ENCODE measurements at regions not wholly inside any gene's neighbourhood (a gene's known extent, or its start where the extent isn't known, plus 50 kb on each side); places are given as distances from the start of the nearest gene placed in this dataset.

- TF ChIP-seq, protein P1, sequence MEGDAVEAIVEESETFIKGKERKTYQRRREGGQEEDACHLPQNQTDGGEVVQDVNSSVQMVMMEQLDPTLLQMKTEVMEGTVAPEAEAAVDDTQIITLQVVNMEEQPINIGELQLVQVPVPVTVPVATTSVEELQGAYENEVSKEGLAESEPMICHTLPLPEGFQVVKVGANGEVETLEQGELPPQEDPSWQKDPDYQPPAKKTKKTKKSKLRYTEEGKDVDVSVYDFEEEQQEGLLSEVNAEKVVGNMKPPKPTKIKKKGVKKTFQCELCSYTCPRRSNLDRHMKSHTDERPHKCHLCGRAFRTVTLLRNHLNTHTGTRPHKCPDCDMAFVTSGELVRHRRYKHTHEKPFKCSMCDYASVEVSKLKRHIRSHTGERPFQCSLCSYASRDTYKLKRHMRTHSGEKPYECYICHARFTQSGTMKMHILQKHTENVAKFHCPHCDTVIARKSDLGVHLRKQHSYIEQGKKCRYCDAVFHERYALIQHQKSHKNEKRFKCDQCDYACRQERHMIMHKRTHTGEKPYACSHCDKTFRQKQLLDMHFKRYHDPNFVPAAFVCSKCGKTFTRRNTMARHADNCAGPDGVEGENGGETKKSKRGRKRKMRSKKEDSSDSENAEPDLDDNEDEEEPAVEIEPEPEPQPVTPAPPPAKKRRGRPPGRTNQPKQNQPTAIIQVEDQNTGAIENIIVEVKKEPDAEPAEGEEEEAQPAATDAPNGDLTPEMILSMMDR (IDR thresholded peaks at IDR 0.05; ENCODE audit: insufficient read depth, low read depth, low read length) = no peak
- TF ChIP-seq EZH2 (IDR thresholded peaks at IDR 0.05; ENCODE audit: insufficient read depth, low read length) = no peak
Measured at GRCh38 chr11:35073691-35074419, 65.1 kb upstream of the CD44 start.

All from astrocyte (in vitro differentiated cells and primary cell).